ENCODE measurements at regions not wholly inside any gene's neighbourhood (a gene's known extent, or its start where the extent isn't known, plus 50 kb on each side); places are given as distances from the start of the nearest gene placed in this dataset.

GRCh38 chr6:166708460-166708859, 81.4 kb upstream of the RPS6KA2 start:
- TF ChIP-seq CBX2 (IDR thresholded peaks at IDR 0.05; ENCODE audit: borderline replicate concordance, low read depth) (no peak), CHD2 (IDR thresholded peaks at IDR 0.05; ENCODE audit: low read length, partially characterized antibody) (no peak), CTCF (IDR thresholded peaks at IDR 0.05) (no peak), CEBPB (IDR thresholded peaks at IDR 0.05) (no peak), RCOR1 (IDR thresholded peaks at IDR 0.05; ENCODE audit: low read depth, low read length) (no peak)

Data from A549 (cell line).